ENCODE measurements at regions not wholly inside any gene's neighbourhood (a gene's known extent, or its start where the extent isn't known, plus 50 kb on each side); places are given as distances from the start of the nearest gene placed in this dataset.

DNA sequence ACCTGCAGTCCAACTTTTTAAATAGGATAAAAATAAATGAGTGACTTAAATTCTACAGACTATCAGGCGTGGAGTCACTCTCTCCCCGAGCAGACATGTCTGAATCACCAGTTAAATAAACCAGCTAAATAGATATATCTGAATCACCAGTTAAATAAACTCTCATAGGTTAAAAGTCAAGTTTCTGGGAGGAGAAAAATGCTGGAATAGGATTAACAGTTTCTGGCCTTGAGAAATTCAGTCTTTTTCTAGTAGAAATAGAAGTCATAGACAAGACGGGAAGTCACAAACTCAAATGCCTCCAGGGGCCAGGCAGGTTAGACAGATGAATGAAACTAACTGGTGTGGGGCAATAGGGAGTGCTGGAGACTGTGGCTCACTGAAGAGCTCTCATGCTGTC lies 258.6 kb upstream of the TMEM132C start:
- H3K4me3 ChIP-seq (ENCODE audit: low read depth, low read length, poor library complexity, severe bottlenecking), result no peak overlapping the region
- H3K27ac ChIP-seq (ENCODE audit: low read depth, low read length, poor library complexity, severe bottlenecking), result no peak overlapping the region
- TF ChIP-seq, protein P1, sequence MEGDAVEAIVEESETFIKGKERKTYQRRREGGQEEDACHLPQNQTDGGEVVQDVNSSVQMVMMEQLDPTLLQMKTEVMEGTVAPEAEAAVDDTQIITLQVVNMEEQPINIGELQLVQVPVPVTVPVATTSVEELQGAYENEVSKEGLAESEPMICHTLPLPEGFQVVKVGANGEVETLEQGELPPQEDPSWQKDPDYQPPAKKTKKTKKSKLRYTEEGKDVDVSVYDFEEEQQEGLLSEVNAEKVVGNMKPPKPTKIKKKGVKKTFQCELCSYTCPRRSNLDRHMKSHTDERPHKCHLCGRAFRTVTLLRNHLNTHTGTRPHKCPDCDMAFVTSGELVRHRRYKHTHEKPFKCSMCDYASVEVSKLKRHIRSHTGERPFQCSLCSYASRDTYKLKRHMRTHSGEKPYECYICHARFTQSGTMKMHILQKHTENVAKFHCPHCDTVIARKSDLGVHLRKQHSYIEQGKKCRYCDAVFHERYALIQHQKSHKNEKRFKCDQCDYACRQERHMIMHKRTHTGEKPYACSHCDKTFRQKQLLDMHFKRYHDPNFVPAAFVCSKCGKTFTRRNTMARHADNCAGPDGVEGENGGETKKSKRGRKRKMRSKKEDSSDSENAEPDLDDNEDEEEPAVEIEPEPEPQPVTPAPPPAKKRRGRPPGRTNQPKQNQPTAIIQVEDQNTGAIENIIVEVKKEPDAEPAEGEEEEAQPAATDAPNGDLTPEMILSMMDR (conservative IDR thresholded peaks at IDR 0.05; ENCODE audit: low read length), result no peak
- no peak for TF ChIP-seq EZH2phosphoT487 (IDR thresholded peaks at IDR 0.05; ENCODE audit: borderline replicate concordance, low read depth, low read length)
- ChIA-PET POLR2A (interaction anchor here (2.0 kb wide), 1 partner anchor 11 kb away, joined by 4 read pairs; no protein-coding TSS in a partner anchor), CTCF (ENCODE audit: unreplicated experiment) (no interaction called here)
- no peak overlapping the region for H2AFZ ChIP-seq (ENCODE audit: low read length)
- no peaks in the 10 kb centered on the region for H3K9me3 ChIP-seq (ENCODE audit: low read length)
- BruUV-seq (replicated peaks), result no TSS peak
- H3K4me2 ChIP-seq (ENCODE audit: low read length), result no peak overlapping the region
- no peaks in the 10 kb centered on the region for H4K20me1 ChIP-seq (ENCODE audit: insufficient read depth, low read length)
- H3K4me1 ChIP-seq (ENCODE audit: insufficient read depth, low read length, poor library complexity, severe bottlenecking), result no peaks in the 10 kb centered on the region
- H3K36me3 ChIP-seq (ENCODE audit: insufficient read depth, low read length), result no peaks in the 10 kb centered on the region
- intact Hi-C loops (cut with micrococcal nuclease; ENCODE audit: unreplicated experiment), result no loop called here
- no peaks in the 10 kb centered on the region for H3K9me2 ChIP-seq (ENCODE audit: insufficient read depth, low read length)
- DNase-seq (ENCODE audit: low spot score), result no peak
- no peaks in the 10 kb centered on the region for H3K79me2 ChIP-seq (ENCODE audit: insufficient read depth, low read depth, low read length)

GRCh38 chr12:128009108-128009507 lies 257.9 kb upstream of the TMEM132C start:
- ChIA-PET POLR2A (interaction anchor here (2.0 kb wide), 1 partner anchor 12 kb away, joined by 4 read pairs; no protein-coding TSS in a partner anchor), CTCF (ENCODE audit: unreplicated experiment) (no interaction called here)
- H3K9me2 ChIP-seq (ENCODE audit: insufficient read depth, low read length), result no peaks in the 10 kb centered on the region
- no peaks in the 10 kb centered on the region for H3K4me1 ChIP-seq (ENCODE audit: insufficient read depth, low read length, poor library complexity, severe bottlenecking)
- no peaks in the 10 kb centered on the region for H3K36me3 ChIP-seq (ENCODE audit: insufficient read depth, low read length)
- no peaks in the 10 kb centered on the region for H3K9me3 ChIP-seq (ENCODE audit: low read length)
- H3K4me3 ChIP-seq (ENCODE audit: low read depth, low read length, poor library complexity, severe bottlenecking), result no peak overlapping the region
- H3K79me2 ChIP-seq (ENCODE audit: insufficient read depth, low read depth, low read length), result no peaks in the 10 kb centered on the region
- no peak overlapping the region for H2AFZ ChIP-seq (ENCODE audit: low read length)
- no peak overlapping the region for H3K4me2 ChIP-seq (ENCODE audit: low read length)
- no TSS peak for BruUV-seq (replicated peaks)
- intact Hi-C loops (cut with micrococcal nuclease; ENCODE audit: unreplicated experiment), result no loop called here
- DNase-seq (ENCODE audit: low spot score), result no peak
- no peak overlapping the region for H3K27ac ChIP-seq (ENCODE audit: low read depth, low read length, poor library complexity, severe bottlenecking)
- no peak for TF ChIP-seq EZH2phosphoT487 (IDR thresholded peaks at IDR 0.05; ENCODE audit: borderline replicate concordance, low read depth, low read length)
- TF ChIP-seq, protein P1 (conservative IDR thresholded peaks at IDR 0.05; ENCODE audit: low read length), result no peak
- H4K20me1 ChIP-seq (ENCODE audit: insufficient read depth, low read length), result no peaks in the 10 kb centered on the region

DNA sequence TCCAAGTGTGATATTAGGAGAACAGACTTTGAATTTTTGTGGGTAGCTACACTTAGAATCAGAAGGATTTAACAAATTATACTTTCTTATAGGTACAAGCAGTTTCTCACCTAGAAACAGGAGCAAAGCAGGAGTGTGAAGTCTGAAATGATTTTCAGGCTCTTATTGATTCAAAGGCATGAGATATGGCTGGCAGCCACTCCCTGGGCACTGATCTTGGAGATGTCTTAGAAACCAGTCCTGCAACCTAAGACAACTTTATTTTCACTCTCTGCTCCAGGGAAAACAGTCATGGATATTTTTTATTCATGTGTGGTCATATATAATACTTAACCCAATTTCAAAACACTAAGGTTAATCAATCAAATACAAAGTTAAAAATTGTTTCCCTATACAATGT lies 254.9 kb upstream of the TMEM132C start:
- Histone ChIP-seq H3K27ac (ENCODE audit: low read depth, low read length, poor library complexity, severe bottlenecking) (no peak overlapping the region), H4K20me1 (ENCODE audit: insufficient read depth, low read length) (no peaks in the 10 kb centered on the region), H3K4me1 (ENCODE audit: insufficient read depth, low read length, poor library complexity, severe bottlenecking) (no peaks in the 10 kb centered on the region), H3K36me3 (ENCODE audit: insufficient read depth, low read length) (no peaks in the 10 kb centered on the region), H3K9me2 (ENCODE audit: insufficient read depth, low read length) (no peaks in the 10 kb centered on the region), H3K4me3 (ENCODE audit: low read depth, low read length, poor library complexity, severe bottlenecking) (no peak overlapping the region), H3K4me2 (ENCODE audit: low read length) (no peak overlapping the region), H3K79me2 (ENCODE audit: insufficient read depth, low read depth, low read length) (no peaks in the 10 kb centered on the region), H3K9me3 (ENCODE audit: low read length) (no peaks in the 10 kb centered on the region), H2AFZ (ENCODE audit: low read length) (no peak overlapping the region)
- CTCF ChIA-PET (ENCODE audit: unreplicated experiment), result no interaction called here
- TF ChIP-seq, protein P1 (conservative IDR thresholded peaks at IDR 0.05; ENCODE audit: low read length), result no peak
- no peak for TF ChIP-seq EZH2phosphoT487 (IDR thresholded peaks at IDR 0.05; ENCODE audit: borderline replicate concordance, low read depth, low read length)
- no TSS peak for BruUV-seq (replicated peaks)
- POLR2A ChIA-PET, result no interaction called here
- intact Hi-C loops (cut with micrococcal nuclease; ENCODE audit: unreplicated experiment), result no loop called here
- no peak for DNase-seq (ENCODE audit: low spot score)
